Neural crest cell (in vitro differentiated cells): ENCODE measurements at regions not wholly inside any gene's neighbourhood (a gene's known extent, or its start where the extent isn't known, plus 50 kb on each side); places are given as distances from the start of the nearest gene placed in this dataset.

Experiments
- DNase-seq: peaks from one replicate; pipeline ENCODE4 v3.0.0; 2021; ENCODE audit warnings: low read depth, mixed read lengths, low spot score
- H3K27ac Mint-ChIP-seq: one replicate; pipeline ENCODE4 v1.8.0; 2021; ENCODE audit warnings: mild to moderate bottlenecking, mixed read lengths; ENCODE audit not compliant: unreplicated experiment
- H3K27me3 Mint-ChIP-seq: 2 replicates; pipeline ENCODE4 v1.8.0; 2021; ENCODE audit warnings: low read depth, mild to moderate bottlenecking, mixed read lengths
- H3K36me3 Mint-ChIP-seq: 2 replicates; pipeline ENCODE4 v1.8.0; 2021; ENCODE audit warnings: low read depth, mild to moderate bottlenecking, mixed read lengths
- H3K4me1 Mint-ChIP-seq: 2 replicates; pipeline ENCODE4 v1.8.0; 2021; ENCODE audit warnings: mixed read lengths
- H3K4me3 Mint-ChIP-seq: one replicate; pipeline ENCODE4 v1.8.0; 2021; ENCODE audit warnings: mild to moderate bottlenecking, mixed read lengths
- H3K9me3 Mint-ChIP-seq: 2 replicates; pipeline ENCODE4 v1.8.0; 2021; ENCODE audit warnings: mixed read lengths
- CTCF ChIP-seq: fragments of 200-600 bp; sonication (generic); conservative IDR thresholded peaks from 2 replicates; pipeline ENCODE4 v1.5.0; 2021; ENCODE audit warnings: antibody characterized with exemption, mild to moderate bottlenecking

- DNase-seq = no peak
- H3K9me3 Mint-ChIP-seq = no peaks in the 10 kb centered on the region
- H3K4me1 Mint-ChIP-seq = peaks cover 4% of the 10 kb centered on the region
- H3K36me3 Mint-ChIP-seq = no peaks in the 10 kb centered on the region
- H3K4me3 Mint-ChIP-seq = no peak overlapping the region
- no peak overlapping the region for H3K27ac Mint-ChIP-seq
- no peak for TF ChIP-seq CTCF
- peaks cover 14% of the 10 kb centered on the region for H3K27me3 Mint-ChIP-seq
Observed at GRCh38 chr1:37107153-37107907, 73.0 kb upstream of the GRIK3 start.

GRCh38 chr1:37108596-37109188 is 74.4 kb upstream of the GRIK3 start:
- Mint-ChIP-seq H3K27ac (no peak overlapping the region), H3K9me3 (no peaks in the 10 kb centered on the region), H3K36me3 (no peaks in the 10 kb centered on the region), H3K27me3 (peaks cover 18% of the 10 kb centered on the region), H3K4me3 (no peak overlapping the region), H3K4me1 (peaks cover 4% of the 10 kb centered on the region)
- no peak for DNase-seq
- no peak for TF ChIP-seq CTCF

- H3K36me3 Mint-ChIP-seq = no peaks in the 10 kb centered on the region
- no peak overlapping the region for H3K27ac Mint-ChIP-seq
- TF ChIP-seq CTCF = no peak
- peaks cover 4% of the 10 kb centered on the region for H3K4me1 Mint-ChIP-seq
- no peak overlapping the region for H3K4me3 Mint-ChIP-seq
- peaks cover 35% of the 10 kb centered on the region for H3K27me3 Mint-ChIP-seq
- DNase-seq = no peak
- H3K9me3 Mint-ChIP-seq = no peaks in the 10 kb centered on the region
Observed at GRCh38 chr1:37112430-37112829, 78.1 kb upstream of the GRIK3 start.

GRCh38 chr1:37113285-37113997 is 79.1 kb upstream of the GRIK3 start:
- Mint-ChIP-seq H3K27me3 (peaks cover 35% of the 10 kb centered on the region), H3K36me3 (no peaks in the 10 kb centered on the region), H3K27ac (no peak overlapping the region), H3K4me1 (peaks cover 10% of the 10 kb centered on the region), H3K9me3 (no peaks in the 10 kb centered on the region), H3K4me3 (no peak overlapping the region)
- no peak for DNase-seq
- no peak for TF ChIP-seq CTCF

GRCh38 chr1:37118790-37119189 is 84.5 kb upstream of the GRIK3 start:
- DNase-seq = no peak
- Mint-ChIP-seq H3K36me3 (no peaks in the 10 kb centered on the region), H3K27ac (no peak overlapping the region), H3K9me3 (no peaks in the 10 kb centered on the region), H3K4me3 (no peak overlapping the region), H3K27me3 (peaks cover 20% of the 10 kb centered on the region), H3K4me1 (peaks cover 40% of the 10 kb centered on the region)
- TF ChIP-seq CTCF = no peak
